ENCODE measurements at regions not wholly inside any gene's neighbourhood (a gene's known extent, or its start where the extent isn't known, plus 50 kb on each side); places are given as distances from the start of the nearest gene placed in this dataset.
"Not testable (repeated sequence)": the region's sequence is repeated elsewhere in the genome, so short reads cannot be mapped to it uniquely, and the experiment has no call there.

GRCh38 chr2:83233326-83233725 is 1225.8 kb downstream of the SUCLG1 start:
- no peak for DNase-seq

GRCh38 chr2:83229443-83229842 is 1229.6 kb downstream of the SUCLG1 start:
- no peak for DNase-seq

- DNase-seq, result no peak
Observed at GRCh38 chr2:83224591-83225200, 1234.4 kb downstream of the SUCLG1 start.

- DNase-seq, result no peak
Observed at GRCh38 chr2:83221258-83221657, 1237.8 kb downstream of the SUCLG1 start.

- DNase-seq, result no peak
Observed at GRCh38 chr2:83217854-83218253, 1241.2 kb downstream of the SUCLG1 start.

GRCh38 chr2:83196225-83196624 is 1262.9 kb downstream of the SUCLG1 start:
- peak; percentile 9 for DNase-seq

GRCh38 chr2:83191316-83191715 is 1267.8 kb downstream of the SUCLG1 start:
- no peak for DNase-seq

GRCh38 chr2:83186105-83186760 is 1272.8 kb downstream of the SUCLG1 start:
- no peak for DNase-seq

GRCh38 chr2:83180862-83181530 is 1278.1 kb downstream of the SUCLG1 start:
- DNase-seq, result not testable (repeated sequence)

- DNase-seq, result no peak
Observed at GRCh38 chr2:83176539-83176938, 1282.5 kb downstream of the SUCLG1 start.

- DNase-seq, result no peak
Observed at GRCh38 chr2:83172841-83173240, 1286.2 kb downstream of the SUCLG1 start.

- DNase-seq, result no peak
Observed at GRCh38 chr2:83168377-83168776, 1290.7 kb downstream of the SUCLG1 start.

- DNase-seq, result no peak
Observed at GRCh38 chr2:83162421-83162820, 1296.7 kb downstream of the SUCLG1 start.

- DNase-seq, result no peak
Observed at GRCh38 chr2:83160571-83160970, 1298.5 kb downstream of the SUCLG1 start.

GRCh38 chr2:83155826-83156225 is 1303.3 kb downstream of the SUCLG1 start:
- DNase-seq, result no peak

GRCh38 chr2:83143946-83144345 is 1315.1 kb downstream of the SUCLG1 start:
- DNase-seq, result no peak

GRCh38 chr2:83142934-83143333 is 1316.1 kb downstream of the SUCLG1 start:
- no peak for DNase-seq

GRCh38 chr2:83115606-83116005 is 1343.5 kb downstream of the SUCLG1 start:
- no peak for DNase-seq

GRCh38 chr2:83115155-83115554 is 1343.9 kb downstream of the SUCLG1 start:
- no peak for DNase-seq

GRCh38 chr2:83113953-83114352 is 1345.1 kb downstream of the SUCLG1 start:
- no peak for DNase-seq

- no peak for DNase-seq
Observed at GRCh38 chr2:83112858-83113257, 1346.2 kb downstream of the SUCLG1 start.

GRCh38 chr2:83109284-83109683 is 1349.8 kb downstream of the SUCLG1 start:
- DNase-seq, result no peak

- no peak for DNase-seq
Observed at GRCh38 chr2:83106853-83107252, 1352.2 kb downstream of the SUCLG1 start.

- DNase-seq, result no peak
Observed at GRCh38 chr2:83104202-83104601, 1354.9 kb downstream of the SUCLG1 start.
